Keratinocyte (primary cell): ENCODE measurements at regions not wholly inside any gene's neighbourhood (a gene's known extent, or its start where the extent isn't known, plus 50 kb on each side); places are given as distances from the start of the nearest gene placed in this dataset.
A peak's percentile ranks its signal among the peaks of the same experiment; 100 is the strongest.
"Not testable (repeated sequence)": the region's sequence is repeated elsewhere in the genome, so short reads cannot be mapped to it uniquely, and the experiment has no call there.

Experiments
- DNase-seq: peaks from one replicate; pipeline ENCODE4 v3.0.0-alpha.2; 2011; ENCODE audit warnings: low read depth, missing footprints, low spot score
- FAIRE-seq: peaks from 2 replicates; lab custom pipeline; 2011; peaks lifted over from hg19 to GRCh38; lab: Jason Lieb, UNC
- H2AFZ ChIP-seq: 2 replicates; pipeline ENCODE4 v1.6.0; 2012; ENCODE audit warnings: low read length, control low read depth, inconsistent platforms; ENCODE audit not compliant: control insufficient read depth
- H3K27ac ChIP-seq: 2 replicates; pipeline ENCODE4 v1.5.1; 2011; ENCODE audit warnings: low read length; ENCODE audit not compliant: control insufficient read depth, insufficient read depth
- H3K27me3 ChIP-seq: 3 replicates; pipeline ENCODE4 v1.6.0; 2011; ENCODE audit warnings: low read length; ENCODE audit not compliant: control insufficient read depth, insufficient read depth; ENCODE audit errors: extremely low read depth
- H3K36me3 ChIP-seq, 2 experiments: 2 replicates in 1 of 2; 3 replicates in 1 of 2; pipeline ENCODE4 v1.5.1; 2011; ENCODE audit warnings: low read length in 2 of 2, mild to moderate bottlenecking in 1 of 2; ENCODE audit not compliant: control insufficient read depth in 2 of 2, insufficient read depth in 2 of 2; ENCODE audit errors: extremely low read depth in 1 of 2
- H3K4me1 ChIP-seq: 3 replicates; pipeline ENCODE4 v1.5.1; 2011; ENCODE audit warnings: low read length; ENCODE audit not compliant: control insufficient read depth, insufficient read depth; ENCODE audit errors: extremely low read depth
- H3K4me2 ChIP-seq: 3 replicates; pipeline ENCODE4 v1.6.0; 2011; ENCODE audit warnings: low read depth, low read length; ENCODE audit not compliant: control insufficient read depth, insufficient read depth; ENCODE audit errors: extremely low read depth
- H3K4me3 ChIP-seq, 3 experiments: fragments of 200-600 bp in 1 of 3; sonication (generic) in 1 of 3; 2 replicates in 2 of 3; 3 replicates in 1 of 3; pipeline ENCODE4 v1.5.1; 2011 to 2016; ENCODE audit warnings: low read length in 3 of 3, mild to moderate bottlenecking in 3 of 3, control low read depth in 2 of 3, inconsistent platforms in 1 of 3, low read depth in 1 of 3, mixed read lengths in 1 of 3, mixed run types in 1 of 3, moderate library complexity in 1 of 3; ENCODE audit not compliant: control insufficient read depth in 2 of 3, insufficient read depth in 2 of 3; ENCODE audit errors: extremely low read depth in 1 of 3
- H3K79me2 ChIP-seq: 2 replicates; pipeline ENCODE4 v1.6.0; 2012; ENCODE audit warnings: low read length; ENCODE audit not compliant: control insufficient read depth, insufficient read depth
- H3K9ac ChIP-seq: 3 replicates; pipeline ENCODE4 v1.6.0; 2011; ENCODE audit warnings: low read length; ENCODE audit not compliant: control insufficient read depth, insufficient read depth; ENCODE audit errors: extremely low read depth
- H3K9me1 ChIP-seq: 3 replicates; pipeline ENCODE4 v1.6.0; 2011; ENCODE audit warnings: low read length; ENCODE audit not compliant: control insufficient read depth, insufficient read depth; ENCODE audit errors: extremely low read depth
- H3K9me3 ChIP-seq: 2 replicates; pipeline ENCODE4 v1.5.1; 2012; ENCODE audit warnings: low read depth, low read length; ENCODE audit not compliant: control insufficient read depth
- H4K20me1 ChIP-seq: 3 replicates; pipeline ENCODE4 v1.6.0; 2011; ENCODE audit warnings: low read length; ENCODE audit not compliant: control insufficient read depth, insufficient read depth; ENCODE audit errors: extremely low read depth
- dilution Hi-C: fragments of 300-500 bp; cut with MboI; formaldehyde crosslinking; loops from one replicate; pipeline ENCODE4 v1.7.0; 2020; ENCODE audit warnings: low sequenced_read_pairs; ENCODE audit not compliant: extremely low pct_ligation_motif_present

DNA sequence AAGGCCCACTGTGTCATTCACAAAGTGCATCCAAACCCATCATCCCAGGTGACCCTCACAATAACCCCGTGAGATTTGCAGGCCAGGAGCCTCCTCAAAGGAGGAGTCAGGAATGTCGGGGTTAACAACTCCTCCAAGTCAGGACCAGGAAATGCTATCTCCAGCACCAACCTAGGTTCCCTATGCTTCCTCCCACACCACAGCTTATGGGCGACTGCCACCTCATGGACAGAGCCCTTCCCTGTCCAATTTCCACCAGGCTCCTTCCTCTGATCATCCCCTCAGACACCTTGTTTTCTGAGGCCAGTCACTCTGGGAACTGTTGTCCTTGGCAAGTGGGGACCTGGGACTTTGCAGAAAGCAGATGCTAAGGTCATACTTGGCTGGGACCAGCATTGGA, 77.8 kb downstream of the LIMS3 start:
- FAIRE-seq: peak; percentile 60
- DNase-seq: not testable (repeated sequence)

DNA sequence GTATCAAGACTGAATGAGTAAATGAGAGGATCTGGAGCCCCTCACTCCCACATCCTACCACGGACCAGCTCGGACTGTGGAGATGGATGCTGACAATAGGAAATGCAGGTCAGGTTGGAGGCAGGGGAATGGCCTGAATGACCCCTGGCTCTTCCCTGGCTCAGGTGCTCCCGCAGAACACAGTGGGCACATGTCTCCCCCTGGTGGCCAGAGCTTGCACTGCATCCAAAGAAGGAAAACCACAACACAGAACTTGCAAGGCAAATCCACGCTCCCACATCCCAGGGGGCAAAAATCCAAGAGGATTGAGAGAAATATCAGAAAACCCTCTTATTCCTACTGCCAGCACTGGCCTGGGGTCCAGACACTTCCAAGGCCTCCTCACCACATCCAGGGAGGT, 82.3 kb downstream of the LIMS3 start:
- peak; percentile 90 for FAIRE-seq
- dilution Hi-C loops, H3K27ac ChIP-seq: not testable (repeated sequence)

More for the DNA sequence above, 77.8 kb downstream of the LIMS3 start:
- H3K9me1 ChIP-seq, H3K9ac ChIP-seq, dilution Hi-C loops, H3K4me1 ChIP-seq, H3K79me2 ChIP-seq, H3K9me3 ChIP-seq, H3K27ac ChIP-seq, H3K36me3 ChIP-seq, H3K4me3 ChIP-seq, H3K4me2 ChIP-seq, H2AFZ ChIP-seq, H4K20me1 ChIP-seq, H3K27me3 ChIP-seq: not testable (repeated sequence)

DNA sequence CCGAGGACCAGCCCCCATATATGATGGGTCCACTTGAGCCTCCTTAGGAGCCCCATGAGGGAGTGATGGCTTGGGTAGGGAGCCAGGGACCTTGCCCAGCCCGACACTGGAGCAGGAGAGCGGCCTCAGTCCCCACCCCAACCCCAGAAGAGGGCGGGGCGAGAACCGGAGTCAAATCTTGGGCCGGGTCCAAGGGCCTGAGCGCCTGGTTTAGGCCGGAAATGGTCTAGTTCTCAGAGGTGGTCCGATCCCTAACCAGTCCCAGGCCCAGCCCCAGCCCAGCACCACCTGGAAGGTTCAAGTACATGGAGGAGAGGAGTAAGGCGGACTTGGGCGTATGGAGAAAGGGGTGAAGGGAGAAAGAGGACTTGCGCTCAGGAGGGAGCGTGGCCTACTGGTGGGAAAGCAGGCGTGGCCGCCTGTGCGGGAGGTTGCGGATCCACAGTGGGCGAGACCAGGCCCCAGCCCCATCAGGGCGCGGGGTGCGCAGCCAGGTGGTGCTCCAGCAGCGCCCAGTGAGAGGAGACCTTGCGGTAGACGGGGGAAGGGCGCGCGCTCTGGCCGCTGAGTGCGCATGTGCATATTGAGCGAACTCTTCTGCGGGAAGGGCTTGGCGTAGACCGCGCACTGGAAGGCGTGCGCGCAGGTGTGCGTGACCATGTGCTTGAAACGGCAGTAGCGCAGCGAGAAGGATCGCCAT, 88.1 kb downstream of the LIMS3 start:
- H3K27me3 ChIP-seq, H3K27ac ChIP-seq, H3K79me2 ChIP-seq, dilution Hi-C loops, H2AFZ ChIP-seq, H4K20me1 ChIP-seq, H3K9me3 ChIP-seq, H3K4me3 ChIP-seq, H3K4me2 ChIP-seq, H3K36me3 ChIP-seq, H3K9ac ChIP-seq, DNase-seq, H3K4me1 ChIP-seq, H3K9me1 ChIP-seq: not testable (repeated sequence)
- FAIRE-seq: peak; percentile 93

More for the DNA sequence above, 82.3 kb downstream of the LIMS3 start:
- not testable (repeated sequence) for H2AFZ ChIP-seq, H3K27me3 ChIP-seq, H4K20me1 ChIP-seq, H3K36me3 ChIP-seq, DNase-seq, H3K4me1 ChIP-seq, H3K79me2 ChIP-seq, H3K4me2 ChIP-seq, H3K9me3 ChIP-seq, H3K9me1 ChIP-seq, H3K4me3 ChIP-seq, H3K9ac ChIP-seq

DNA sequence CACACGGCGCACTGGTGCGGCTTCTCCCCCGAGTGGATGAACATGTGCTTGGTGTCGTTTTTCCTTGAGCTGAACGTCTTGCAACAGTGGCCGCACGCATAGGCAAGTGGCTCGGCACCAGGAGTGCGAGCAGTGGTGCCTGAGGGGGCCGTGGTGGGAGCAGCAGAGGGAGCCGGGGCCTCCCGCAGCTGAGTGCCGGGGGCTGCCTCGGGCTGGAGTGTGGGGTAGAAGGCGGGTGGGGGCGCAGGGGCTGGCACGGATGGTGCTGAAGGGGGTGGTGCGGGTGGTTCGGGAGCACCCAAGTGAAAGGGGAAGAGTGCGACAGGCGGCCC, 88.6 kb downstream of the LIMS3 start:
- H4K20me1 ChIP-seq, H3K4me3 ChIP-seq, H3K4me2 ChIP-seq, H3K36me3 ChIP-seq, dilution Hi-C loops, H3K9me1 ChIP-seq, H3K9me3 ChIP-seq, H2AFZ ChIP-seq, H3K79me2 ChIP-seq, DNase-seq, H3K27me3 ChIP-seq, H3K27ac ChIP-seq, H3K4me1 ChIP-seq, H3K9ac ChIP-seq, FAIRE-seq: not testable (repeated sequence)

DNA sequence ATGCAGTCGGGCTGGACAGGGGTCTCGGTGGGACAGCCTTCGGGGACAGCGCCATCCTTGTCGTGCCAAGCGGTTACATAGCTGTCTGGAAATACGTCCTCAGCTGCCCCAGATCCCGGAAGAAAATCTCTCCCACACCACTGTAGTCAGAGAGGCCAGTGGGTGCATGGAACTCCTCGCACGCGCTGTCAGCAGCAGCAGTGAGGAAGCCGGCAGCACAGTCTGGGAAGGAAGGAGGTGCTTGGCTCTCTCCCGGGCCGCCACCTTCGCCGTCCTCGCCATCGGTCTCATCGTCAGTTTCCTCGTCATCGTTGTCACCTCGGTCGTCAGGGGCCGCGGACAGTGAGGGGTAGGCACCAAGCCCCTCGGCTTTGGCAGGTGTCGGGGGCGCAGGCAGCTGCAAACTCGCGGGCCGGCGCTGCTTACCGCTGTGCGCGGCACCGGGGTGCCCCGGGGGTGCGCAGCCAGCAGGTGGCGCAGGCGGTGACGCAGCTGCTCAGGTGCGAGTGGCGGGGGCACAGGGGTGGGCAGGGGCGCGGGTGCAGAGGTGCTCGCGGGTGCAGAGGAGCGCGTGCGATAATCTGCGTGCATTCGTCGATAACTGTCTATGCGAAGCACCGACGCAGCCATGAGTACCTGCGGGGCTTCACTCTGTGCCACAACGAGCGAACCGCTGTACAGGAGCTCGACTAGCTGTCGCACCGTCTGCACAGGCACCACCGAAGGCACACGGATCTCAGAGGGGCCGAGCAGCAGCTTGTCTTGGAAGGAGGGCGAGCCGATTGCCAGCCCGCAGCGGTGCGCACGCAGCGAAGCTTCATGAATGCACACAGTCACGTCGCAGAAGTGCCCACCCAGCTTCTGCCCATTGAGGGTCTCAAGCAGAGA, 89.2 kb downstream of the LIMS3 start:
- H4K20me1 ChIP-seq, H3K9me1 ChIP-seq, H3K36me3 ChIP-seq, H3K4me1 ChIP-seq, H2AFZ ChIP-seq, H3K79me2 ChIP-seq, dilution Hi-C loops, H3K27ac ChIP-seq, H3K27me3 ChIP-seq, DNase-seq, H3K9me3 ChIP-seq, FAIRE-seq, H3K9ac ChIP-seq, H3K4me3 ChIP-seq, H3K4me2 ChIP-seq: not testable (repeated sequence)
